ENCODE measurements at regions not wholly inside any gene's neighbourhood (a gene's known extent, or its start where the extent isn't known, plus 50 kb on each side); places are given as distances from the start of the nearest gene placed in this dataset.

- TF ChIP-seq EZH2 (optimal IDR thresholded peaks at IDR 0.05; ENCODE audit: low read depth, low read length) (no peak), CTCF (IDR thresholded peaks at IDR 0.05; ENCODE audit: low read length) (no peak), EZH2phosphoT487 (IDR thresholded peaks at IDR 0.05; ENCODE audit: low read length) (no peak)
Observed at GRCh38 chr3:59519094-59519493, 469.3 kb upstream of the CFAP20DC start.

Data from MM.1S (cell line).